Hematopoietic multipotent progenitor cell treated with erythropoietin and hydrocortisone succinate and interleukin-3 and kit ligand, for 15 days (in vitro differentiated cells): ENCODE measurements at regions not wholly inside any gene's neighbourhood (a gene's known extent, or its start where the extent isn't known, plus 50 kb on each side); places are given as distances from the start of the nearest gene placed in this dataset.
A peak's percentile ranks its signal among the peaks of the same experiment; 100 is the strongest.
"Not testable (repeated sequence)": the region's sequence is repeated elsewhere in the genome, so short reads cannot be mapped to it uniquely, and the experiment has no call there.

Experiments used
- DNase-seq: peaks from one replicate; pipeline ENCODE4 v3.0.0-alpha.2; 2015; ENCODE audit warnings: low spot score

DNA sequence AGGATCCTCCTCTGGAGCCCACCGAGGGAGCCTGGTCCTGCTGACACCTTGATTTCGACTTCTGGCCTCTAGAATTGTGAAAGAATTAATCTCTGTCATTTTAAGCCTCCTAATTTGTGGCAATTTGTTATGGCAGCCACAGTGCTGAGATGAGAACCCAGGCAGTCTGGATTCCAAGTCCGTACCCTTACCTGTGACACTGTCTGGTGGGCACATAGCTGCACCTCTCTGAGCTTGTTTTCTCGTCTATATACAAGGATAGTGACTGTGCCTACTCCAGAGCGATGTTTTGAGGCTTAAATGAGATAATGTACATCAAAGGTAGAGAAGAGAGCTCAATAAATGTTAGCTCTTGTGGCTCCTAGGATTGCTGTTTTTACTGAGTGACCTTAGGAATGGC lies 128.4 kb upstream of the MPHOSPH6 start:
- DNase-seq, result no peak

DNA sequence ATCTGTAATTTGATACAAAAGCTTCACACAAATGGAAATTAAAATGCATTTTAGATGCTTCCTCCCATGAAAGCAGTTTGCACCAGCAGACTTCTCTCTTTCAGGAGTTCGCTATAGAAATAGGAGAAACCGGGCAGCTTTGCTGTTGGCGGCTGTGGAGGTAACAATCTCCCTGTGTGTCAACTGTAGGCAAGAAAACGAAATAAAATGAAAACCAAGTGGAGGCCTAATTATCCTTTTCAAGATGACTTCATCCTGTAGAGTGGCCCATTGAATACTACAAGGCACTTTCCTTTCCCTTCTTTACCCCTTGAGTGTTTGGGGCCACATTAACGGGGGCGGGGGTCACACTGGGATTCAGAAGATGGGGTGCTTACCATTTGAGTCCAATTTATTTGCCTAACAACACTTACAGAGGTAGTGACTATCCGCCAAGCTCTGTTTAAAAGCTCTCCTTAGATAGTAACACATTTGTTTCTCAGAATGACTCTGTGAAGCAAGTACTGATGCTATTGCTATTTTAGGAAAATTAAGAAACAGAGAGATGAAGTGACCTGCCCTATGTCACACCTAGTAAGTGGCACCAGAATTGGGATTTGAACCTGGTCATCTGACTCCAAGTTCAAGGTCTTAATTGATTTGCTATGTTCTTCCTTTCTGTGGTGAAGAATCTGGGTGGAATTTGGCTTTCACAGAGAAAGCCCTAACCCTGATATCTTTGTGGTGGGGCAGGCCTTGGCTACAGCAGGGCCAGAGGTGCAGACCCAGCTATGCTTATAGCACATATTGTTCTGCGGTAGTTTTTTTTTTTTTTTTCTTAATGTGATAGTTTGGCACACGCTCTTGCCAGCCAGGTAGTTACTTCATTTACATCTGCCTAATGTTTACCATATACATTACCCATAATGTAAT lies 125.5 kb upstream of the MPHOSPH6 start:
- no peak for DNase-seq

DNA sequence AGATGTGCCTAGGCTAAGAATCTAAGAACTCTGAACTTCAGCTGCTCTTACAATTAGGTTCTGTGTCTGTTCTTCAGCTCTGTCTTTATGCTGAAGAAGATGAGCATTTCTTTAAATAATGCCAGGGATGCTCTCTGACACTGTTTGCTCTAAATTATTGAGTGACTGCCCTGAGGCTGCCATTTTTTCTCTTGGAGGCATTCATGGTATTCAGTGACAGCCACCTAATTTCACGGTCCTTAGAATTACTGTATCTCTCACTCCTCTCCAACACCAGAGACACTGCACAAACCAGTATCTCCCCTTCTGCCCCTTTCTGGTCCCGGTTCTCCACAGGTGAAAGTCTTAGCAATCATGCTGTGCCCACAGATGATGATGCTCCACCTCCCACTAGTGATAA lies 123.6 kb upstream of the MPHOSPH6 start:
- DNase-seq, result no peak

DNA sequence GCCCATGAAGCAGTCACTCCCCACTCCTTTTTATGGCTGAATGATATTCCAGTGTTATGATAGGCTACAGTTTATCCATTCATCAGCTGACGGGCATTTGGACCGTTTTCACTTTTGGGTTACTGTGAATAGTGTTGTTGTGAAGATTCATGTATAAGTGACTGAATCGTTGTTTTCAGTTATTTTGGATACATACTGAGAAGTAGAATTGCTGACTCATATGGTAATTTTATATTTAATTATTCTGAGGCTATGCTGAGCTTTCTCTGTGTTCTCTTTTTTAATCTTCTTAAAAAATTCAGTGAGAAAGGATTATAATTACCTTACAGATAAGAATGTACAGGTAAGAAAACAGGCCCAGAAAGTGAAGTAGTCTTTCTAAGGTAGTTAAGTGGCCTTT lies 117.9 kb upstream of the MPHOSPH6 start:
- DNase-seq, result no peak

DNA sequence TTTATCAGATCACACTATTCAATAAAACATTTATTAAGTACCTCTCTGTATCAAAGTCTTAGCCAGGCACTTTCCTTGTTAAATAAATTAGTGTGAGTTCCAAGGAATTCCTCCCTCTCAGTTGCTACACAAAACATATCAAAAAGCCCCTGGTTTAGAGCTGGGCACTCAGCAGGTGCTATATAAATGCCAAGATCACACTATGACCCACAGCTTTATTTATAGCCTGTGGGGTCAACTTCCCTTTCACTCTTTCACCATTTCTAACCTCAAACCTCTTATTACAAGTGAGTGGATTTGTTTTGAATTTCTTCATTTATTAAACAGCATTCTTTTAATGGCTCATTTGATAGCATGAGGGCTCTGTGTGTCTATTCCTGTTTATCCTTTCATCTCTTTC lies 112.6 kb upstream of the MPHOSPH6 start:
- DNase-seq, result no peak

DNA sequence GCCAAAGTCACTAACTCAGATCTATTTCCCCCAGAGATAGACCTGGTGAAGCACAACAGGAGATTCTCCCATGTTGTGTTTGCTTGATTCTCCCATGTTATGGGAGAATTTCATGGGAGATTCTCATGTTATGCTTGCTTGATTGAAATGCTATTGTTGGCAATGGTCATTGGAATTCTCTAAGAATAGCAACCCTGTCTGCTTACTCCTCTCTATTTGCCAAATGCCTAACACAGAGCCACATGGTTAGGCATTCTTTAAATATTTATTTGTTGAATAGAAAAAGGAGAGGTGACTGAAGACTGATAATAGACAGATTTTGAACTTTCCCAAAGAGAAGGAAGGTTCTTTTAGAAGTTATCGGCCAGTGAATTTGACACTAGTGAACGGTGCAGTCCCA lies 111.5 kb upstream of the MPHOSPH6 start:
- DNase-seq, result no peak

DNA sequence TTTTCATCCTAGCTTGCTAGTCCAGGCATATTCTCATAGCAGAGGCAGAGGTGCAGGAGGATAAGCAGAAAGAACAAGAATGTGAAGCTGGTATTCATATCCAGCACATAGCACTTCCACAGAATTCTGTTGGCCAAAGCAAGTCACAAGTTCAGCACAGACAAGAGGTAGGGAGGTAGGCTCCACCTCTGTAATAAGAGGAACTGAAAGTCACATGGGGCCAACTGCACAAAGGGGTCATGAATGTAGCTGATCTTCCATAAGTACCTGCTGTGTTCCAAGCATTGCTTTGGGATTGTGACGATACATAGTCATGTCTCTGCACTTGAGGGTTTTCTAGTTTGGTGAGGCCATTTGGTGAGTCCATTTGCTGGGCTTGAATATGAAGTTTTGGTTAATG lies 110.8 kb upstream of the MPHOSPH6 start:
- no peak for DNase-seq

DNA sequence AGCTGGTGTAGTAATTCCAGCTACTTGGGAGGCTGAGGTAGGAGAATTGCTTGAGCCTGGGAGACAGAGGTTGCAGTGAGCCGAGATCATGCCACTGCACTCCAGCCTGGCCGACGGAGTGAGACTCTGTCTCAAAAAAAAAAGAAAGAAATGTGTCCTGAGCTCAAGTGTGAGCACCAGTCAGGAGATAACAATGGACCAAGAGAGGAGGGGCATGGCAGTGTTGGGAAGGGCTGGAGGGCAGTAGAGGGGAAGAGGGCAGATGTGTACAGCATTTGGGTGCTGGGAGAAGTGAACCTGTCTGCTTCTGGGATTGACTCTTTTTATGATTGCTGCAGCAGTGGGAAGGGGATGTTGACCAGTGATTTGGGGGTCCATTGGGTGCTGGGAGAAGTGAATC lies 105.3 kb upstream of the MPHOSPH6 start:
- DNase-seq, result not testable (repeated sequence)

DNA sequence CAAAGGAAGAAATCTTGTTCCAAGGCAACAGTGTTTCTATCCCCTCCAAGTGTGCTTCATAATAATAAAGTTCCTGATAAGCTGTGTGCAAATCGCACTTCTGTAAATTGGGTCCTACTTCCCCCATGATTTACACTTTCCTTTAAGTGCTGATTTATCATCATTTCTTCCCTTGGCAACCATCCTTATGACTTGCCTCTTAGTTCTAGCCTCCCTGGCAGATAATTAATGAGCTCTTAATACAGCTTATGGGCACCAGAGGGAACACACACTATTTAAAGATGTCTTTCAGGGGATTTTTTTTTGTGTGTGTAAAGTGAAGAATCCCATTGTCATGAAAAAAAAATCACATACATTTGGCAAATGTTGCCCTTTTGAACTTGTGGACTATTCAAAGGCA lies 101.6 kb upstream of the MPHOSPH6 start:
- DNase-seq, result no peak

DNA sequence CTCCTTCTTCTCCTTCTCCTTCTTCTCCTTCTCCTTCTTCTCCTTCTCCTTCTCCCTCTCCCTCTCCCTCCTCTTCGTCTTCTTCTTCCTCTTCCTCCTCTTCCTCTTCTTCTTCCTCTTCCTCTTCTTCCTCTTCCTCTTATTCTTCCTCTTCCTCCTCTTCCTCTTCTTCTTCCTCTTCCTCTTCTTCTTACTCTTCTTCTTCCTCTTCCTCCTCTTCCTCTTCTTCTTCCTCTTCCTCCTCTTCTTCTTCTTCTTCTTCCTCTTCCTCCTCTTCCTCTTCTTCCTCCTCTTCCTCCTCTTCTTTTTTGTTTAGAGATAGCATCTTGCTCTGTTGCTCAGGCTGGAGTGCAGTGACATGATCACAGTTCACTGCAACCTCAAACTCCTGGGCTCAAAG lies 97.7 kb upstream of the MPHOSPH6 start:
- DNase-seq, result not testable (repeated sequence)

DNA sequence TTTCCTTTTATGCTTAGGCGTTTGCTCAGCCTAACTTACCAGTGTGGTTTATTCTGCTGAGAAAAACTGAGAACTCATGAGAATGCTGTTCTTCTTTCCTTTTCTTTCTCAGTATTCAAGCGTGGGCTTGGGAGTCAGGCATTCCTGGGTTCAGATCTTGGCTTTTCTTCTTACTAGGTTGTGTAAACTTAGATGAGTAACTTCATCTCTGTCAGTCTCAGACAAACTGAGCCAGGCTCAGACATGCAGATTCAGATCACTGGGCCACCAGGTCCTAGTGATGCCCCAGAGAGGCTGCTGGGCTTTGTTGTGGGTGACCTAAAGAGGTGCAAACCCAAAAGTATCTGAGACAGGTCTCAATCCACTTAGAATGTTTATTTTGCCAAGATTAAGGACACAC lies 95.8 kb upstream of the MPHOSPH6 start:
- no peak for DNase-seq

DNA sequence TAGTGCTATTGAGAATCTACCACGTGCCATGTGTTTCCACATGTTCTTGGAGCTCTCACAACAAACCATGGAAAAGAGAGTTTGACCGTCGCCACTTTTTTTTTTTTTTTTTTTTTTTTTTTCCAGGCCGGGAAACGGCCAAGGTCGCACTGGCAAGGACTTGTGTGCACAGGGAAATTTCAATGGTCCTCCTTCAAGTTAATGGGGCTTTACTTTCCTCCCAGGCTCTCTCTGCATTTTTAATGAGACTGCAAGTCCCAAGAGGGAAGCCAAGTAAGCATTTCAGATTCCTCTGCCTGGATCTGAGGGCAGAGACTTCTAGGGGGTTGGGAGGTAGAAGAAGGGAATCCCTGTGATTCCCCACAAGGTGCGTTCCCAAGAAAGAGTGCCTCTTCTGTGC lies 94.7 kb upstream of the MPHOSPH6 start:
- DNase-seq, result no peak

DNA sequence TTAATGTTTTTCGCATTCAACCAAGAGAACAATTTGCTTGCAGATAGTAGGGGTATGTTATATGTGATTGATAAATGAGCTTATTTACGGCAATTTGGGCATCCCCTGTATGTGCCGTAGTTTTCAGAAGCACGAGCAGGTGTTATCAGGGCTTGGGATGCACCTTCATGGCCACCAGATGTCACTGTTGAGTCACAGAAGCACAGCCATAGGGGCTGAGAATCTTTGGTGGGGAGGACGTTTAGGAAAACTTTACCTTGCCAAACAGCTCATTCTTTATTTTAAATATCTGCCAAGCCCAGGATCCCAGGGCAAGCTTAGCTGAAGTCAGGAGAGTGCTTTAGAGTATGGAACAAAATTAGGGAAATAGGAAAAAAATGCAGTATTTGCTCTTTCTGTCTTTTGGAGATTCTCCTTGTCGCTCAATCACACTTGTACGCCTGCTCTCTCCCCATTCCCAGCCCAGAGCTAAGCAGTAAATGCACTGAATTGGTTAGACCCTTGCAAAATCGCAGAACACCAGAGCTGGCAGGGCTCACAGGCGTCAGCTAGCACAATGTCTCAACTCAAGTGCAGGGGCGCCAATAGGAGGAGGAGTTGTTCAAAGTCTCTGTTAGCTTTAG lies 93.6 kb upstream of the MPHOSPH6 start:
- peak; percentile 58 for DNase-seq

DNA sequence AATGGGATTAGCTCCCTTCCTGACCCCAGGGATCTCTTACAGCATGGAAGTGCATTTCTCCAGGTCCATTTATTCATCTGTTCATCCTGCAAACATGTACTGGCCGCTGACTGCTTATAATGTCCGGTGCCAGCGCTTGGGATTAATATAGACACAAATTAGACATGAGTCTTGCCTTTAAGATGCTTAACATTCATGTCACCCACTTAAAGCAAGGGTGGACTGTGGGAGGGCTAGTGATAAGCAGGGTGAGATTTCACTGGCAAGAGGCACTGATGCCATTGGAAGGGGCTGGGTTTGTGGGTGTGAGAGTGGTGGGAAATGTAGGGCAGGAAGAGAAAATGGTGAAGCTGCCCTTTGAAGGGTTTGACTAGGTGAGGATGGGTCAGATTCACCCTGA lies 92.2 kb upstream of the MPHOSPH6 start:
- DNase-seq, result no peak

DNA sequence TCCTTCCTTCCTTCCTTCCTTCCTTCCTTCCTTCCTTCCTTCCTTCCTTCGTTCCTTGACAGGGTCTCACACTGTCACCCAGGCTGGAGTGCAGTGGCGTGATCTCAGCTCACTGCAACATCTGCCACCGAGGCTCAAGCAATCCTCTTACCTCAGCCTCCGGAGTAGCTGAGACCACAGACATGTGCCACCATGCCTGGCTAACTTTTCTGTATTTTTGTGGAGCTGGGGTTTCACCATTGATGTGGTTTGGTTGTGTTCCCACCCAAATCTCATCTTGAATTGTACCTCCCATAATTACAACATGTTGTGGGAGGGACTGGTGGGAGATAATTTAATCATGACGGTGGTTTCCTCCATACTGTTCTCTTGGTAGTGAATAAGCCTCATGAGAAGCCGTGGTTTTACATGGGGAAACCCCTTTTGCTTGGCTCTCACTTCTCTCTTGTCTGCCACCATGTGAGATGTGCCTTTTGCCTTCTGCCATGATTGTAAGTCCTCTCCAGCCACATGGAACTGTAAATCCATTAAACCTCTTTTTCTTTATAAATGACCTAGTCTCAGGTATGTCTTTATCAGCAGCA lies 90.3 kb upstream of the MPHOSPH6 start:
- DNase-seq, result no peak

DNA sequence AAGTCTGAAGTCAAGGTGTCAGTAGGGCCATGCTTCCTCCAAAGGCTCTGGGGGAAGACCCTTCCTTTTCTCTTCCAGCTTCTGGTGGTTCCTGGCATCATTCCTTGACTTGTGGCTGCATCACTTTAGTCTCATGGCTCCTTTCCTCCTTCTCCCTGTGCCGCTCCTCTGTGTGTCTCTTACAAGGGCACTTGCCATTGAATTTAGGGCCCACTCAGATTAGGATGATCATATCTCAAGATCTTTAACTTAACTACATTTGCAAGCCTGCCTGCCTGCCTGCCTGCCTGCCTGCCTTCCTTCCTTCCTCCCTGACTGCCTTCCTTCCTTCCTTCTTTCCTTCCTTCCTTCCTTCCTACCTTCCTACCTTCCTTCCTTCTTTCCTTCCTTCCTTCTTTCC lies 89.7 kb upstream of the MPHOSPH6 start:
- no peak for DNase-seq

DNA sequence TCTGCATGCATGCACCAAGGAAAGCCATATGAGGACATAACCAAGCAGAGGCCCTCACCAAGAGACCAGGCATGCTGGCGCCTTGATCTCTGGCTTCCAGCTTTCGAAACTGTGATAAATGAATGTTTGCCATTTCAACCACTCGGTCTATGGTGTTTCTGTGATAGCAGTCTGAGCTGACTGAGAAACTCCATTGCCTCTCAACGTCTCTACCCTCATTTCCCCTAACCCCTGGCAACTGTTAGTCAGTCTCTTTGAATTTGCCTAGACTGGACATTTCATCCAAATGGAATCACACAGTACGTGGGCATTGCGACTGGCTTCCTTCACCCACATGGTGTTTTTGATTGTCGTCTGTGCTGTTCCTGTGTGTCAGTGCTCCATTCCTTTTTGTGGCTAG lies 88.0 kb upstream of the MPHOSPH6 start:
- DNase-seq, result no peak

DNA sequence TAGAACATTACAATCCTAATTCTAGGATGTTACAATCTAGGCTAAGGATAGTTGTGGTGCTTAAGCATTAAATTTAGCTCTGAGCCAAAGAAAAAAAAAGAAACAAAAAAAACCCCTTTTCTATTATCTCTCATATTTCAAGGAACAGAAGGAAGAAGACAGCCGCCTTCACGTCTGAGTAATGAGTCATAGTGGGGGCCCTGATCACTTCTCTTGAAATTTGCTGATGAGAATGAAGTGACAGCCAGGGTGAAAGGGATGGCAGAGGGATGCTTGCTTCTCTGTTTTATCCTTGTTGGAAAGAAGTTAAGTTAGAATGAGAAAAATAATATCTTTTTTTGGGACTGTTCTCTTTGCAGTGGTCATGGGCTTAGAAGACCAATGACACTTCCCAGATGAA lies 82.6 kb upstream of the MPHOSPH6 start:
- no peak for DNase-seq

DNA sequence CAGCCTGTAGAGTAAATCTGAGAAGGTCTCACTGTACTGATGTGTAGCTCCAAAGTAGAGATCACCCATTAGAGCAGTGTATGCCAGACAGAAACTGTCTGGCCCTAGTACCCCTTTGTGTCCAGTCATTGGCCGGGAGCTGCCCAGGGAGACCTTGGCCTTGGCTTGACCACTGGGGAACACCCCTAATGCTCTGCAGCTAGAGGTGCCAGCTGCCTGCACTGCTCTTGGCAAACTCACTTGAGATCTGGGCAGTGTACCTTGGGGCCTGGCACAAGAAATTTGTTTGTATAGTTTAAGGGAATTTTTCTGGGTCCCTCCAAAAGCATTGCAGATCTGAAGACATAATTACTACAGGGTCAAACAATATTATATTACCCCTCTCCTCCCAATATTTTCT lies 78.7 kb upstream of the MPHOSPH6 start:
- DNase-seq, result no peak

DNA sequence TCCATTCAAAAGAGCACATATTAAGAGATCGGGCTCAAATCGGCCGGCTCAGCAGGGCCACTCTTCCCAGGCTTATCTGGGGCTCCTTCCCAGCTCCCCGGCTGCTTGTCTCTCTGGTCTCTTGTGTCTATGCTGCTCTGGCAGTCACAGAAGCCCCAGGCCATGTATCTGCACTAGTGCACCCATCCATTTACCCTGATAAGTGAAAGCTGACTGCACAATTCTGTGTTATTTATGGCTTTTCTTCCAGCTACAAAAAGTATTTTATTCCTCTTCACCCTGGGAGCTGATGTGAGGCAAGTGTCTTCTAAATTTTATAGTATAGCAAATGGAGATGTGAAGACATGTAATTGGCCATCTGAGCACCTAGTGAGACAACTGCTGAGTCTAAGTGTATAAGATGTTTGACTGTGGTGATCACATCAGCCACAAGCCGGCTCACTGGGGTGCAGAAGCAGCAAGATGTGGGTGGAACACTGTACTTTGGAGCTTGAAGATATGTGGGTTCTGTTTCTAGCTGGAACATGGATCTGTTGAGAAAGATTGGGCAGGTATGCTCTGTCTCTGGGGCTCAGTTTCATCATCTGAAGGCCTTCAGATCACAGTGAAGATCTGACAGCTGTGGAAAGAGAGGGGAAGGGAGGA lies 78.1 kb upstream of the MPHOSPH6 start:
- DNase-seq, result no peak

DNA sequence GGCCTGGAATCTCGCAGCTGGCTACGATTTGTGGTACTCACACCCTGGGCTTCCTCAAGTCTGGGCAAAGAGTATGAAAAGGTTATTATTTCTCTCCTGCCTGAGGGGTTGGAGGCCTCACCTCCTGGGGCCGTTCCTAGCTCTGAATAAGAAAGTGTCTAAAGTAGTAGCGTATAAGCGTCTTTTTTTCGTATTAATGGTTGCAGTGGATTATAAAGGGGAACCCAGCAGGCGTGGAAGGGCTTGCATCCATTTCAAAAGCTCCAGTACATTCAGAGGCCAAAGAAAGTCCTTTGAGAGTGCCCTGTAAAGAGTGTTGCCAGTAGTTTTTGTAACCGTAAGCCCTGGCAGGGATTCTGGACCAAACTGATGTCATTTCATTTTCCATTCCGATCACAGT lies 72.2 kb upstream of the MPHOSPH6 start:
- DNase-seq, result no peak

DNA sequence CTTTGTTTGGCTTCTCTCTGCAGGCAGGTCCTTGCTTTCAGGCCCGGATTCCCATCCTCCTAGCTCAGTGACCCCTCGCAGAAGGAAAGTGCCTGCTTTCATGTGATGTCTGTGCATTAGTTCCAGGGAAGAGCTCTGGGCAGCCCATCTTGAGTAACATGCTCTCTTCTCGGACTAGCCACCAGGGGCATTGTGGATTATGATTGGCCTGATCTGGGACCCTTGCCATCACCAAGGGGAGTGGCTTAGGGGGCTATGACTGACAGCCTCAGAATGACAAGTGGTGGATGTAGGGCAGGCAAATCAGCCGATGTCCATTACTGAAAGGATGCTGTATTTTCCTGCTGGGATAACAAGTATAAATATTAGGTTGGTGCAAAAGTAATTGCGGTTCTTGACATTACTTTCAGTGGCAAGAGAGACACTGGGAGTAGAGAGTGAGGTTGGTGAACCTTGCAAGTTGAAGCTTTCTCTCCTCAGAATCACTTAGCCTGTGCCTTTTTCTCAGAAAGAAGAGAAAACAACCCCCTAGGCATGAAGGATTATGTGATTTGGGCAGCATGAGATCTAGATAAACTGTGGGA lies 71.5 kb upstream of the MPHOSPH6 start:
- DNase-seq, result no peak

DNA sequence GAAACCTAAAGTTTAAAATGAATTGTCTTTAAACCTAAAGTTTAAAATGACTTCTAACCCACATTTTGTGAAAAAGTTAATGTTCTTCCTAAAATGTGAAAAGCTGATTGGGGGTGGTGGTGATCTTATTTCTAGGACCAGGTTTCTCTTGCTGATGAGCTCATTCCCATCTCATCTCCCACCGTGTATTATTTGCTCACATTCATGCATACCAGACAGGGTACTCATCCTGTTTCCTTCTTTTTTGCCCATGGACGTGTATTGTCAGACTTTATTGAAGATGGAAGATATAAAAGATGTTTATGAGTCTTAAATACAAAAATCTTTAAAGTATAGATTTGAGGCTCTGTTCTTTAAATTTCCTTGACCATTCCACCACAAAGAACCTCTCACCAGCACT lies 70.1 kb upstream of the MPHOSPH6 start:
- DNase-seq, result no peak
